Right cardiac atrium (tissue), 5 donors: ENCODE measurements at regions not wholly inside any gene's neighbourhood (a gene's known extent, or its start where the extent isn't known, plus 50 kb on each side); places are given as distances from the start of the nearest gene placed in this dataset.
"Not testable (repeated sequence)": the region's sequence is repeated elsewhere in the genome, so short reads cannot be mapped to it uniquely, and the experiment has no call there.

Source experiments
- ATAC-seq, 2 donors: fragments of 200-7000 bp; cut with Tn5 transposase; one replicate each; pipeline versions ENCODE4 v1.8.0 to v1.9.1; 2020; ENCODE audit warnings: moderate library complexity in 2 of 2, mild to moderate bottlenecking in 1 of 2
- DNase-seq, 3 donors: peaks; one replicate each; pipeline ENCODE4 v3.0.0-alpha.2; 2020
- H3K27ac ChIP-seq: one replicate; pipeline ENCODE4 v1.5.1; 2013; ENCODE audit warnings: mild to moderate bottlenecking, low read length, control low read depth, moderate library complexity
- H3K27me3 ChIP-seq: one replicate; pipeline ENCODE4 v1.6.1; 2013; ENCODE audit not compliant: control insufficient read depth, insufficient read depth
- H3K4me1 ChIP-seq: one replicate; pipeline ENCODE4 v1.6.1; 2013; ENCODE audit warnings: low read length; ENCODE audit not compliant: control insufficient read depth, insufficient read depth
- H3K4me3 ChIP-seq: one replicate; pipeline ENCODE4 v1.5.1; 2013; ENCODE audit warnings: low read length, control low read depth
- H3K9me3 ChIP-seq: one replicate; pipeline ENCODE4 v1.6.1; 2013; ENCODE audit warnings: low read length; ENCODE audit not compliant: control insufficient read depth
- WGBS: extraction: QIAGEN DNeasy Blood & Tissue Kit; methylation state at CpG from one replicate; pipeline ENCODE4 v1.1.7; 2013; 5-methylcytosine and 5-hydroxymethylcytosine counted together
- intact Hi-C, 4 donors: fragments of 100-400 bp; cut with DNase I; formaldehyde crosslinking; loops; one replicate each; pipeline versions ENCODE4 v1.11.0 to v1.14.0; 2022 to 2023
- donor health status: healthy with polysubstance abuse.
- donor health status: DM: no; HTN: yes; CAD: no.
- donor health status: DM: no; HTN: no; CAD: no.
- donor health status: DM: no; HTN: yes; CAD: no; lungs with severe emphysema.
- donor health status: DM: yes; HTN: yes; CAD: no.

GRCh38 chr5:50299896-50300295 lies 141.2 kb downstream of the EMB start:
- ATAC-seq (no peak), DNase-seq (no peak)
- intact Hi-C loops, result no loop called here
- 64% methylated on average over 1 of the region's 1 CpG for WGBS
- H3K27ac ChIP-seq, result no peak overlapping the region
- no peaks in the 10 kb centered on the region for H3K27me3 ChIP-seq
- H3K9me3 ChIP-seq, result no peaks in the 10 kb centered on the region
- no peaks in the 10 kb centered on the region for H3K4me1 ChIP-seq
- no peak overlapping the region for H3K4me3 ChIP-seq

GRCh38 chr5:50292735-50293394 lies 148.2 kb downstream of the EMB start:
- Histone ChIP-seq H3K27me3 (no peaks in the 10 kb centered on the region), H3K4me3 (no peak overlapping the region), H3K27ac (no peak overlapping the region), H3K9me3 (no peaks in the 10 kb centered on the region), H3K4me1 (no peaks in the 10 kb centered on the region)
- WGBS, result 79% methylated on average over 9 of the region's 9 CpGs
- intact Hi-C loops, result no loop called here
- no peak for ATAC-seq
- DNase-seq, result peak in 2 of 3 donors; percentile 26 to 33

GRCh38 chr5:50280461-50280860 lies 160.6 kb downstream of the EMB start:
- intact Hi-C loops, DNase-seq, H3K4me1 ChIP-seq, H3K9me3 ChIP-seq, H3K27ac ChIP-seq, H3K4me3 ChIP-seq, H3K27me3 ChIP-seq, ATAC-seq: not testable (repeated sequence)
- WGBS, result 85% methylated on average over 10 of the region's 10 CpGs
